Progenitor cell of endocrine pancreas (in vitro differentiated cells): ENCODE measurements at regions not wholly inside any gene's neighbourhood (a gene's known extent, or its start where the extent isn't known, plus 50 kb on each side); places are given as distances from the start of the nearest gene placed in this dataset.
"Not testable (repeated sequence)": the region's sequence is repeated elsewhere in the genome, so short reads cannot be mapped to it uniquely, and the experiment has no call there.

Source experiments
- DNase-seq: peaks from one replicate; pipeline ENCODE4 v3.0.0; 2021; ENCODE audit warnings: low spot score; ENCODE audit not compliant: unreplicated experiment
- H3K27ac Mint-ChIP-seq: 2 replicates; pipeline ENCODE4 v1.8.0; 2021; ENCODE audit warnings: mild to moderate bottlenecking, moderate library complexity, mixed read lengths
- H3K27me3 Mint-ChIP-seq: 2 replicates; pipeline ENCODE4 v1.8.0; 2021; ENCODE audit warnings: mixed read lengths
- H3K36me3 Mint-ChIP-seq: 2 replicates; pipeline ENCODE4 v1.8.0; 2022; ENCODE audit warnings: mixed read lengths; ENCODE audit not compliant: insufficient read depth
- H3K4me1 Mint-ChIP-seq: 2 replicates; pipeline ENCODE4 v1.8.0; 2021; ENCODE audit warnings: low read depth, mixed read lengths
- H3K4me3 Mint-ChIP-seq: 2 replicates; pipeline ENCODE4 v1.8.0; 2021; ENCODE audit warnings: low read depth, mild to moderate bottlenecking, moderate library complexity, mixed read lengths
- H3K9me3 Mint-ChIP-seq: 2 replicates; pipeline ENCODE4 v1.8.0; 2021; ENCODE audit warnings: low read depth, mixed read lengths
- TF ChIP-seq, protein P1 (sequence below): fragments of 200-600 bp; sonication (generic); IDR thresholded peaks from one replicate; pipeline ENCODE4 v1.5.0; 2021; ENCODE audit warnings: antibody characterized with exemption, mild to moderate bottlenecking; ENCODE audit not compliant: unreplicated experiment

DNA sequence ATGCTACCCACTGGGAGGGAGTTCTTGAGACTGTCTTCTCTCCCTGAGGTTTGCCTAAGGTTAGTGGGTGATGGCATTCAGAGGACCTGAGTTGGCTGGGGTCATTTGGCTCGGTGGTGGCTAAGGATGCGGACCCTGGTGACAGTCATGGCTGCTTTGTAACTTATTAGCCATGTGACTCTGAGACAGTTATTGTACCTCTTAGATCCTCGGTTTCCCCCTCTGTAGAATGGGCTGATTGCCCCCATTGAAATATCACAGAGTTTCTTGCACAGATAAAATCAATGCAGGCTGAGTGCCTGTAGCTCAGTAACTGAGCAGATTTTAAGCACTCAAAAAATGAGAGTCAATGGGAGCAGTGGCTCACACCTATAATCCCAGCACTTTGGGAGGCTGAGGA is 96.7 kb upstream of the MED13L start:
- no peak for DNase-seq
- TF ChIP-seq, protein P1, sequence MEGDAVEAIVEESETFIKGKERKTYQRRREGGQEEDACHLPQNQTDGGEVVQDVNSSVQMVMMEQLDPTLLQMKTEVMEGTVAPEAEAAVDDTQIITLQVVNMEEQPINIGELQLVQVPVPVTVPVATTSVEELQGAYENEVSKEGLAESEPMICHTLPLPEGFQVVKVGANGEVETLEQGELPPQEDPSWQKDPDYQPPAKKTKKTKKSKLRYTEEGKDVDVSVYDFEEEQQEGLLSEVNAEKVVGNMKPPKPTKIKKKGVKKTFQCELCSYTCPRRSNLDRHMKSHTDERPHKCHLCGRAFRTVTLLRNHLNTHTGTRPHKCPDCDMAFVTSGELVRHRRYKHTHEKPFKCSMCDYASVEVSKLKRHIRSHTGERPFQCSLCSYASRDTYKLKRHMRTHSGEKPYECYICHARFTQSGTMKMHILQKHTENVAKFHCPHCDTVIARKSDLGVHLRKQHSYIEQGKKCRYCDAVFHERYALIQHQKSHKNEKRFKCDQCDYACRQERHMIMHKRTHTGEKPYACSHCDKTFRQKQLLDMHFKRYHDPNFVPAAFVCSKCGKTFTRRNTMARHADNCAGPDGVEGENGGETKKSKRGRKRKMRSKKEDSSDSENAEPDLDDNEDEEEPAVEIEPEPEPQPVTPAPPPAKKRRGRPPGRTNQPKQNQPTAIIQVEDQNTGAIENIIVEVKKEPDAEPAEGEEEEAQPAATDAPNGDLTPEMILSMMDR: no peak
- Mint-ChIP-seq H3K27ac (no peak overlapping the region), H3K4me1 (peaks cover 32% of the 10 kb centered on the region), H3K36me3 (no peaks in the 10 kb centered on the region), H3K4me3 (no peak overlapping the region), H3K9me3 (no peaks in the 10 kb centered on the region), H3K27me3 (peaks cover 6% of the 10 kb centered on the region)

DNA sequence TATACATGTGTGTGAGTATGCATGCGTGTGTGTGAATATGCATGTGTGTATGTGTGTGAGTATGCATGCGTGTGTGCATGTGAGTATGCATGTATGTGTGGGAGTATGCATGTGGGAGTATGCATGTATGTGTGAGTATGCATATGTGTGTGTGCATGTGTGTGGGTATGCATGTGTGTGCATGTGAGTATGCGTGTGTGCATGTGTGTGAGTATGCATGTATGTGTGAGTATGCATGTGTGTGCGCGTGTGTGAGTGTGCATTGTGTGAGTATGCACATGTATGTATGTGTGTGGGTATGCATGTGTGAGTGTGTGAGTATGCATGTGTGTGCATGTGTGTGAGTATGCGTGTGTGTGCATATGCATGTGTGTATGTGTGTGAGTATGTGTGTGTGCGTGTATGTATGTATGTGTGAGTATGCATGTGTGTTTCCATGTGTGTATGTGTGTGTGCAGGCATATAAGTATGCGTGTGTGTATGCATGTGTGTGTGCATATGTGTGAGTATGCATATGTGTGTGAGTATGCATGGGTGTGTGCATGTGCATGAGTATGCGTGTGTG is 97.9 kb upstream of the MED13L start:
- TF ChIP-seq, protein P1: no peak
- H3K4me1 Mint-ChIP-seq: peaks cover 30% of the 10 kb centered on the region
- H3K27ac Mint-ChIP-seq: no peak overlapping the region
- H3K27me3 Mint-ChIP-seq: peaks cover 14% of the 10 kb centered on the region
- H3K9me3 Mint-ChIP-seq: no peaks in the 10 kb centered on the region
- no peak for DNase-seq
- no peak overlapping the region for H3K4me3 Mint-ChIP-seq
- no peaks in the 10 kb centered on the region for H3K36me3 Mint-ChIP-seq

DNA sequence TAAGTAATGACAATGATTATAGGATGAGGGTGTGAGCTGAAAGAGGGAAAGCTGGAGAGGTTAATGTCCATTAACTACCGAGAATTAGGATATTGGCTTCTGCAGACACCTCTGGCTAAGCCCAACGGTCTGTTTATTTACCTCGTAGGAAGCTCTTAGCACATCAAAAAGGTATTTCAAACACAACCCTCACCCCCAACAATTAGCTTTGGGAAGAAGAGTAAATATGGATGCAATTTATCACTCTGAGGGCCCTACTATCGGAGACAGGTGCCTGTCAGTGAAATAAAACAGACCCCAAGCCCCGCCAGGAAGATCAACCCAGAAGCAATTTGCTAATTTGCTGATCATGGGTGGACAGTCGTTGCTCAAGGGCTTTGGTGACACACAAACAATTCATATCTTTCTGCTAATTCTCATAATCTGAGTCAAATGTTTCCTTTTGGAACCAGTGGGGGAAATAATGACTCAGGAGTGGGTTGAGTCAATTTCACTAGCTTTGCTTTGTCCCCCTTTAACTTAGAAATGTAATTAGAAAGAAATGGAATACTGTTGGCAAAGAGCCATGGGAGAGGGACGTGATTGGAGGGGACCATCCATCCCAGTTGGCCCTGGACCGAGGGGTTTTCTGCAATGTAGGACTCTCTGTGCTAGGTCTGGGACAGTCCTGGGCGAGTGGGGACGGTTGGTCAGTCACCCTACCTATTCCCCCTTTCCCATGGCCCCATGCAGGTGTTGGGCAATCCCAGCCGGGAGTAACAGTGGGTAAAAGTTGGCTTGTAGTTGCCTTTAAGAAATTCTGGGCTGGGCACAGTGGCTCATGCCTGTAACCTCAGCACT is 99.1 kb upstream of the MED13L start:
- no peak overlapping the region for H3K4me3 Mint-ChIP-seq
- peaks cover 17% of the 10 kb centered on the region for H3K27me3 Mint-ChIP-seq
- no peak overlapping the region for H3K27ac Mint-ChIP-seq
- DNase-seq: no peak
- H3K4me1 Mint-ChIP-seq: peaks cover 27% of the 10 kb centered on the region
- no peaks in the 10 kb centered on the region for H3K9me3 Mint-ChIP-seq
- no peaks in the 10 kb centered on the region for H3K36me3 Mint-ChIP-seq
- TF ChIP-seq, protein P1: no peak

DNA sequence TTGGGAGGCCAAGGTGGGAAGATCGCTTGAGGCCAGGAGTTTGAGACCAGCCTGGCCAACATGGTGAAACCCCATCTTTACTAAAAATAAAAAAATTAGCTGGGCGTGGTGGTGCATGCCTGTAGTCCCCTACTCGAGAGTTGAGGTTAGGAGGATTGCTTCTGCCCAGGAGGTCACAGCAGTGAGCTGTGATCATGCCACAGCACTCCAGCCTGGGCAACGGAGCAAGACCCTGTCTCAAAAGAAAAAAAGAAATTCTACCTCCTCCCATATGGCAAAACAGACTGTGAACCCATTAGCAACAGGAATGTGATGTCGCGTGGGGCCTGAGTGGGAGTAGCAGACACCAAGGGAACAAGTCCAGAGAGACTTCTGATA is 99.7 kb upstream of the MED13L start:
- not testable (repeated sequence) for DNase-seq, H3K36me3 Mint-ChIP-seq, H3K9me3 Mint-ChIP-seq, H3K4me3 Mint-ChIP-seq
- H3K27ac Mint-ChIP-seq: peak overlapping the region; percentile 7
- H3K4me1 Mint-ChIP-seq: peaks cover 32% of the 10 kb centered on the region
- peaks cover 21% of the 10 kb centered on the region for H3K27me3 Mint-ChIP-seq

- Mint-ChIP-seq H3K27ac (no peak overlapping the region), H3K4me3 (no peak overlapping the region), H3K4me1 (peaks cover 36% of the 10 kb centered on the region), H3K9me3 (no peaks in the 10 kb centered on the region), H3K36me3 (no peaks in the 10 kb centered on the region), H3K27me3 (peaks cover 26% of the 10 kb centered on the region)
- TF ChIP-seq, protein P1: no peak
- no peak for DNase-seq
Measured at GRCh38 chr12:116378002-116378401, 100.5 kb upstream of the MED13L start.

DNA sequence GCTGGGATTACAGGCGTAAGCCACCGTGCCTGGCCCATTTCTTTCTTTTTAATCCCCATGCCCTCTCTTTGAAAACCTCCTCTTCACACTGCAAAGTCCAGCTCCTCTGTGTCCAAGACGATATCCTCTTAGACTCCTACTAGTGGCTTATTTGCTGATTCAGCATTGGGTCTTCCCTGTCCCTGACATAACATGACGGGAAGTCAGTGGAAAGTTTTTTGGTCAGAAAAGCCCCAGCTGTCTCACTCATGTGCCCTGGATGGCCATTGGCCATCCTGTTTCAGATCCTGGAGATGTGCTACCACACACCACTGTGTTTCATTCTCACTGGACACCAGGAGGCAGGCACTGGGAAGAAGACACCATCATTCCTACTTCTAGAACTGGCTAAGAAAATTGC is 102.6 kb upstream of the MED13L start:
- no peak overlapping the region for H3K4me3 Mint-ChIP-seq

GRCh38 chr12:116380740-116381139 is 103.2 kb upstream of the MED13L start:
- H3K4me3 Mint-ChIP-seq, H3K9me3 Mint-ChIP-seq, H3K36me3 Mint-ChIP-seq, DNase-seq, H3K27ac Mint-ChIP-seq: not testable (repeated sequence)
- peaks cover 35% of the 10 kb centered on the region for H3K4me1 Mint-ChIP-seq
- H3K27me3 Mint-ChIP-seq: peaks cover 26% of the 10 kb centered on the region

More for the DNA sequence above, 102.6 kb upstream of the MED13L start:
- no peak overlapping the region for H3K27ac Mint-ChIP-seq
- TF ChIP-seq, protein P1: no peak
- peaks cover 26% of the 10 kb centered on the region for H3K27me3 Mint-ChIP-seq
- H3K9me3 Mint-ChIP-seq: no peaks in the 10 kb centered on the region
- peaks cover 35% of the 10 kb centered on the region for H3K4me1 Mint-ChIP-seq
- DNase-seq: no peak
- no peaks in the 10 kb centered on the region for H3K36me3 Mint-ChIP-seq
